ENCODE measurements at regions not wholly inside any gene's neighbourhood (a gene's known extent, or its start where the extent isn't known, plus 50 kb on each side); places are given as distances from the start of the nearest gene placed in this dataset.

- DNase-seq: no peak
These were observed 208.8 kb upstream of the GMDS start for GRCh38 chr6:2454180-2454579.

- DNase-seq: peak in 1 of 2 experiments; percentile 6
These were observed 205.1 kb upstream of the GMDS start for GRCh38 chr6:2450546-2450945.

DNA sequence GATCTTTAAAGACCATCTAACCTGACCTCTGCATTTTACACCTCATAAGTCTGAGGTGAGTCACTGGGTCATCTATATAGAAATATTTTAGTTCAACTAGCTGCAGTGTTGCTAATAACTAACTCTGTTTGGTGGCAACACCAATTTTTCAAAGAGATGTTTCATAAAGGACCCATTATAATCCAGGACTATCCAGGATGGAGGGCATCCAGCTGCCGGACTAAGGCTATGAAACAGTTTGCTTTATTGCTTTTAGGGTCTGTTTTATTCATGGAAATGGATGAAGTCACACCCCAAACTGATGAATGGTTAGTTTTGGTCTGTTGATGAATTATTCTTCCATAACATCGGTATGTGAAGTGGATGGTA, 204.2 kb upstream of the GMDS start:
- no peak for DNase-seq

DNA sequence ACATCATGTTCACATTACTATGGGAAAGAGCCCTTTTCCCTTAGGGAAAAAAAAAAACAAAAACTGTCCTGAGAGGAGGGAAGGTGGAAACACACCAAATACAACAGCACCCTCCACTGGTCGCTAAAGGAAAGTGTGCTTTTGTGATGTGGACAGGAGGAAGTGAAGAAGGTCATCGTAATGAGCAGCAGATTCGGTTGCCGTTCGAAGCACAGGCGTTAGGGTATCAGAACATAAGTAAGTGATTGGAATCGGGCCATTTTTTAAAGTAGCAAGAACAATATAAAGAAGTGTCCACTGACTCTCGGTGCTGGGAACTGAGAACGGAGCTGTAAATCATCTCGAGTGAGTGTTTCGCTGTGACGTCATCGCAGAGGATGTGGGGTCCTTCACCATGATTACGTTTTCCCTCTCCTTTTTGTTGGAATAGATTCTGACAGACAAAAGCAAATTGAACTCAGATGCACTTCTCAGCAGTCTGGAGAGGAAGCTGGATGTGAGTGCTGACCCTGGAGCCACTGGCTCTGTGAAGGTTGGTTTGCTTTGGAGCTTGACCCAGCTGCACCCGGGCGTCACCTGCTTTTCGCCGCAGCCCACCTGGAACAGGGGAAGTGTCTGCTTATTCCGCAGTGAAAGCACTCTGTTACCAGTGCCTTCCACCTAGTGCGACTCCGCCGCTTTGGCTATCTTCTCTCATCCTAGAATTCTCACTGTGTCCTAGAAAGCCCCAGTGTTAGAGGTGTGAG, 203.6 kb upstream of the GMDS start:
- DNase-seq: no peak

DNA sequence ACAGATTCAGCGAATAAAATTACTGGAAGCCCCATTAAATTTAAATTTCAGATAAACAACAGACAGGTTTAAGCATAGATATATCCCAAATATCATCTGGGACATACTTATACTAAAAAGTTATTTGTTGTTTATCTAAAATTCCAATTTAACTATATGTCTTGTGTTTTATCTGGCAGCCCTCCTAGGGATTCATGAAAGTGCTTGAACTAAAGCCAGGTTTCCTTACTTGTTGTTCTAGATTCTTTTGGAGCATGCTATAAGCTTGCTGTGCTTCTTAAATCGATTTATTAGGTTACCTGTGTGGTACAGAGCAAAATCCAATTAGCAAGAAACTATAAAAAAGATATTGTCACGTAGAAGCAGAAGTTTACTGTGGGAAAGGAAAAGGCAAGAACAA, 202.5 kb upstream of the GMDS start:
- DNase-seq: no peak

GRCh38 chr6:2447318-2447920, 202.0 kb upstream of the GMDS start:
- DNase-seq: no peak

GRCh38 chr6:2441601-2442475, 196.4 kb upstream of the GMDS start:
- DNase-seq: no peak

- DNase-seq: no peak
These were observed 195.1 kb upstream of the GMDS start for GRCh38 chr6:2440516-2440915.

DNA sequence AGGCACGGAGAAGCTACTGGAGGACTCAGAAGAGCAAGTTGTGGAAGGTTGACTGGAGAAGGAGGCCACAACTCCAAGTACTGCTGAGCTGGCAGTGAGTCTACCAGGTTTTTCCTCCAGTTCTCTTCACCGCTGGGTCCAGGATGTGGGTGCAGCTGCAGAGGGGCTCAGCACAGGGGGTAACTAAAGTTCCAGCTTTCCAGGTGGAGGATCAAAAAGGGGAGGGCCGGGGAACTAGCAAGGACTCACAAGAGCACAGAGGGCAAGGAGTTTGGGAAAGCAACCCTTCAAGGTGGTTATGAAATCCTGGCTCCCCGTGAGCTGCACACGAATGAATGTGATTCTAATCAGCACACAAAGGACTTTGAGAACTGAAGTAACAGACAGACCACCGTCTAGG, 194.2 kb upstream of the GMDS start:
- DNase-seq: no peak

- no peak for DNase-seq
These were observed 193.7 kb upstream of the GMDS start for GRCh38 chr6:2439082-2439481.

GRCh38 chr6:2436410-2437154, 191.2 kb upstream of the GMDS start:
- no peak for DNase-seq

DNA sequence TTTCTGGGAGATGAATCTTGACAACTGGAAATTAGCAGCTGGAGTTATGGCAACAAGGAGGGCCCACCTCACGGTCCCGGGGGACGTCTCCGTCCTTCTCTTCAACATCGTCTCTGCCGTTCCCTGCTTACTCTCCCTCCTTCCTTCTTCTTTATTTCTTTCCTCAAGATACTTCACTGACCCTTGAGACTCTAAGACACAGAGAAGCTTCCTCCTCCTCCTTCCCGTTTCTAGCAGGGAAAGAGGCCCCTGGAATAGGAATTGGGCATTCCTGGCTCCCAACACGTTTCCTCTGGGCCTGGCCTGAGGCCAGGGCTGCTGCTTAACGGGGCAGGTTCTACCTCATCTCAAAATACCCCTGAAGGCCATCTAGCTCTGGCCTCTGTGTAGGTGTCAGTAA, 189.9 kb upstream of the GMDS start:
- no peak for DNase-seq

GRCh38 chr6:2434912-2435311, 189.5 kb upstream of the GMDS start:
- no peak for DNase-seq

DNA sequence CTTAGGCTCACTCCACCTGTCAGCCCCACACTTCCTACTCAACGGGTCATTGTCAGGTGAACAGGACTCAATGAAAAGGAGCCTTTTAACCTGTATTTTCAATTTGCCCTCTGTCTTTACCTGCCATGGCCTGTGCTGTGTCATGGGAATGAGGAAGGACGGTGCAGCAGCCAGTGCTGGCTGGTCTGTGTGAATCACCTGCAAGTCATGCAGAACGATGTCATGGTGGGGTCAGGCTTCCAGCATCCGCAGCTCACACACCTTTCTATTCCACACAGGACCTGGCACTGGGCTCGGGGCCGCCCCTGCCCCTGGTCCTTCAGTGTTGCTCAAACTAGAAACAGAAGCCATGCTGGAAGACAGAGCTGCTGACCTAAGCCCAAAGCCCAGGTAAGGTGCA, 188.7 kb upstream of the GMDS start:
- no peak for DNase-seq

- DNase-seq: no peak
These were observed 188.3 kb upstream of the GMDS start for GRCh38 chr6:2433711-2434110.

DNA sequence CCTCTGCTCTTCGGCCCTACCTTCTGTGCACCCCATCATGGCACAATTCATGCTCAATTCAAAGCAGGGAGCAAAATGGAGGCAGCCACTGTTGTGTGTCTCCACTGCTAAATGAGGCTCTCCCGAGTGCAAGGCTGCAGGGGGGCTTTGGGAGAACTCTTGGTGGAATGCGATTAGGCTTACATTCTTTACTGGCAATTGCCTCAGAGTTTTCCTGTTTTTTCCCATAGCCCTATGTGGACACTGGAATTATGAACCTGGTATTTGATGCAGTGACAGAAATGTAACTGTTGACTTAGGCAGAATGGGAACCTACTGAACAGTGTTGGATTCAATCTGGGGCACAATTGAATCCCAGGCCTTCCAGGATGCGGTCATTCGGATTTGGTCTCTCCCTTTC, 187.9 kb upstream of the GMDS start:
- DNase-seq: no peak

GRCh38 chr6:2432292-2432691, 186.9 kb upstream of the GMDS start:
- no peak for DNase-seq

- no peak for DNase-seq
These were observed 185.2 kb upstream of the GMDS start for GRCh38 chr6:2430612-2431011.

DNA sequence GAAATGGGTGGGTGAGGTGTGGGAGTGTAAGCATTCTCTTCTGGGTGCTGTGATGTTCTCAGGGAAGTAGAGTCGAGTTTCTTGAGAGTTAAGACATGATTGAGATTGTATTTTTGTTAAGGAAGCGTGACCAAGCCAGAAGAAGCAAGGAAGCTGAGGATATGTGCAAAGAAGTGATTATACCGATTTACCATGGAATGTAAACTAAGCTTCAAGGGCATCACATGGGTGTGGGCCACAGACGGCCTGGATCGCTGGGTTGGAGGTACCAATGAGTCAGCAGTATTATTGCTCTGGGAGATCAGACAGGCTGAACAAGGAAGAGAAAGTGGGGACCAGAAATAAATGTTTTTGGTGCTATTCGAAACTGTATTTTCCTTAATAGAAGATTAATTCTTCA, 184.1 kb upstream of the GMDS start:
- DNase-seq: no peak

- DNase-seq: no peak
These were observed 183.6 kb upstream of the GMDS start for GRCh38 chr6:2429032-2429431.

- DNase-seq: no peak
These were observed 181.3 kb upstream of the GMDS start for GRCh38 chr6:2426561-2427340.

- no peak for DNase-seq
These were observed 170.8 kb upstream of the GMDS start for GRCh38 chr6:2416128-2416712.
